Vagina (tissue), 2 donors: ENCODE measurements at regions not wholly inside any gene's neighbourhood (a gene's known extent, or its start where the extent isn't known, plus 50 kb on each side); places are given as distances from the start of the nearest gene placed in this dataset.

Source experiments
- DNase-seq, 2 donors: peaks; one replicate each; pipeline ENCODE4 v3.0.0-alpha.2; 2017; ENCODE audit errors: extremely low spot score in 2 of 2
- H3K27ac ChIP-seq: fragments of 200-600 bp; sonication (generic); one replicate; pipeline ENCODE4 v1.5.1; 2019
- H3K27me3 ChIP-seq: fragments of 200-600 bp; sonication (generic); one replicate; pipeline ENCODE4 v1.5.1; 2019
- H3K36me3 ChIP-seq, 2 donors: fragments of 200-600 bp; sonication (generic); one replicate each; pipeline ENCODE4 v1.5.1; 2017 to 2019
- H3K4me1 ChIP-seq: fragments of 200-600 bp; sonication (generic); one replicate; pipeline ENCODE4 v1.5.1; 2019
- H3K4me3 ChIP-seq, 2 donors: fragments of 200-600 bp; sonication (generic); 1 replicate in 1 of 2; 2 replicates in 1 of 2; pipeline ENCODE4 v1.5.1; 2016 to 2019
- H3K9me3 ChIP-seq: fragments of 200-600 bp; sonication (generic); one replicate; pipeline ENCODE4 v1.5.1; 2019
- POLR2A ChIP-seq, 2 donors: fragments of 450-650 bp; IDR thresholded peaks; one replicate each; pipeline ENCODE4 v1.6.1; 2017; ENCODE audit warnings: antibody characterized with exemption in 2 of 2, mild to moderate bottlenecking in 2 of 2, moderate library complexity in 2 of 2
- POLR2AphosphoS5 ChIP-seq, 2 donors: sonication (generic); formaldehyde crosslinking; IDR thresholded peaks; one replicate each; pipeline ENCODE4 v1.9.0; 2017; ENCODE audit warnings: antibody characterized with exemption in 2 of 2, mild to moderate bottlenecking in 2 of 2, low read depth in 1 of 2; ENCODE audit not compliant: insufficient read depth in 1 of 2
- intact Hi-C: fragments of 100-400 bp; cut with DNase I; formaldehyde crosslinking; loops from one replicate; pipeline ENCODE4 v1.15.1; 2023
- TF ChIP-seq, protein P1 (sequence below), 3 experiments: fragments of 450-650 bp in 2 of 3; fragments of 200-600 bp in 1 of 3; sonication (generic) in 1 of 3; IDR thresholded peaks; one replicate each; pipeline ENCODE4 v1.5.1; 2017 to 2019; ENCODE audit warnings: antibody characterized with exemption in 3 of 3, mild to moderate bottlenecking in 2 of 3, moderate library complexity in 2 of 3

DNA sequence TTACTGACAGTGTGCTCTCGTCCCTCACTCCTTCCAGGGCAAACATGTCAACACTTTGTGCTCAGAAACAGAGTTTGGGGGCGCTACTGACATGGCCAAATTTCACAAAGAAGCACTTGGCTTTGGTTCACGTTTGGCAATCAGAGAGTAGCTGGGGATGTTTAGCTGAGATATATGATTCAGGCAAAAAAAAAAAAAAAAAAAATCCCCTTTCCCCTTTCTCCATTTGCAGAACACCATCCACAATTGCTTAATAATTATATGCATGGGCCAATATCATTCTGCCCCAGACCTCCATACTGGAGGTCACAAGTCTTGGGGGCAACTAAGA, 128.4 kb upstream of the ADGRF1 start:
- H3K9me3 ChIP-seq: no peaks in the 10 kb centered on the region
- intact Hi-C loops: no loop called here
- no peaks in the 10 kb centered on the region for H3K36me3 ChIP-seq
- H3K27ac ChIP-seq: no peak overlapping the region
- TF ChIP-seq, protein P1, sequence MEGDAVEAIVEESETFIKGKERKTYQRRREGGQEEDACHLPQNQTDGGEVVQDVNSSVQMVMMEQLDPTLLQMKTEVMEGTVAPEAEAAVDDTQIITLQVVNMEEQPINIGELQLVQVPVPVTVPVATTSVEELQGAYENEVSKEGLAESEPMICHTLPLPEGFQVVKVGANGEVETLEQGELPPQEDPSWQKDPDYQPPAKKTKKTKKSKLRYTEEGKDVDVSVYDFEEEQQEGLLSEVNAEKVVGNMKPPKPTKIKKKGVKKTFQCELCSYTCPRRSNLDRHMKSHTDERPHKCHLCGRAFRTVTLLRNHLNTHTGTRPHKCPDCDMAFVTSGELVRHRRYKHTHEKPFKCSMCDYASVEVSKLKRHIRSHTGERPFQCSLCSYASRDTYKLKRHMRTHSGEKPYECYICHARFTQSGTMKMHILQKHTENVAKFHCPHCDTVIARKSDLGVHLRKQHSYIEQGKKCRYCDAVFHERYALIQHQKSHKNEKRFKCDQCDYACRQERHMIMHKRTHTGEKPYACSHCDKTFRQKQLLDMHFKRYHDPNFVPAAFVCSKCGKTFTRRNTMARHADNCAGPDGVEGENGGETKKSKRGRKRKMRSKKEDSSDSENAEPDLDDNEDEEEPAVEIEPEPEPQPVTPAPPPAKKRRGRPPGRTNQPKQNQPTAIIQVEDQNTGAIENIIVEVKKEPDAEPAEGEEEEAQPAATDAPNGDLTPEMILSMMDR (IDR thresholded peaks at IDR 0.05): no peak
- TF ChIP-seq POLR2A (IDR thresholded peaks at IDR 0.05): no peak
- no peak for TF ChIP-seq POLR2AphosphoS5 (IDR thresholded peaks at IDR 0.05; ENCODE audit: insufficient read depth in 1 of 2, low read depth in 1 of 2)
- no peaks in the 10 kb centered on the region for H3K27me3 ChIP-seq
- no peak for DNase-seq
- no peaks in the 10 kb centered on the region for H3K4me1 ChIP-seq
- no peak overlapping the region for H3K4me3 ChIP-seq

DNA sequence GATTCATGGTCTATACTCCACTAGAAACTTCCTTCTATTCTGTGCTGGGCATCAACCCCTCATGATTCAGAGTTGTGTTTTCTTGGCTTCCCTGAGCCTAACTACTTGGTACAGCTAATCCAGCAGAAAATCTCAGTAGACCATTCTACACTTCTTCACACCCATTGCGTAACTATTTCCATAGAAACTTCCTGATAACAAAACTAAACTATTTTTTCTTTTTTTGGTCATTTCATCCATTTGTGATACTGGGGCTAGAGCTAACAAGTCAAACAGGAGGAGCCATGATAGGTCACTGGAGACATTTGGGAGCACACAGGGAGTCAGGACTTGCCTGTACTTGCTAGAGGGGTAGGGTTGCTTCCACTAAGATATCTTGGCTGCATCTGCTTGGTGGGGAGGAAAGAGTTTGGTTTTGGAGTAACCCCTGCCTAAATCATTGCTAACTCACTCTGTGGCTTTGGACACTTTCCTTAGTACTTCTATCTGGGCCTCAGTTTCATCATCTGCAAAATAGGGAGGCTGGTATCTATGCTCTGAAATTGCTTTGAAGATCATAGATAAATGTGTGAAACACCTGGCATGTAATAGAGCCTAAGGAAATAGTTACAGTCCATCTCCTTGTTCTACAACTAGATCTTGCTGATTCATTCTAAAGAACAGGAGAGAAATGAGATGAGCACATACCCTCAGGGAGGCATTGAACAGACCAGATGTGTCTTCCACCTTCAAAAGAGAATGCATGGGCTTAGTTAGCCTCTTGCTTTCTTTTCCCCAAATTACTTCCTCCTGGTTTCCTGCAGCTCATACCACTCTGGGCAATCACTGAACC, 127.9 kb upstream of the ADGRF1 start:
- intact Hi-C loops: no loop called here
- H3K27ac ChIP-seq: no peak overlapping the region
- peak in 1 of 2 donors; percentile 71 for TF ChIP-seq POLR2AphosphoS5 (IDR thresholded peaks at IDR 0.05; ENCODE audit: insufficient read depth in 1 of 2, low read depth in 1 of 2)
- TF ChIP-seq, protein P1 (IDR thresholded peaks at IDR 0.05): no peak

DNA sequence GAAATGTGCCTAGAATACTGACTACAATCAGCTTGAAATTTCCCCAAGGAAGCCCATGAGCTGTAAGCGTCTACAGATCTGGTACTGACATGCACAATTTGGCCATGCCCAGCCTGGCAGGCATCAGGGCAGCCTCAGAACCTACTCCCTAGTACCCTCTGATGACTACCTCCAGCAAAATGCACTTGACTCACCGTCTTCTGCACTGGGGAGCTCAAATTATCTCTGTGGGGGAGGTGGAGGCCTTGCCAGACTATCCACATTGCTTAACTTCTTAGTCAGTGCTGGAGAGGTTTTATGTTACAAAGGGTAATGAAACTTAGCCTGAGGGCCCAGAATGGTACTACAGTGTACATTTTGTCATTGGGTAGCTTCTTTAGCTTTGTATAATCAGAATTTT, 126.0 kb upstream of the ADGRF1 start:
- H3K27me3 ChIP-seq: no peaks in the 10 kb centered on the region
- DNase-seq: no peak
- no peak overlapping the region for H3K4me3 ChIP-seq
- no peak overlapping the region for H3K27ac ChIP-seq
- H3K36me3 ChIP-seq: no peaks in the 10 kb centered on the region
- intact Hi-C loops: no loop called here
- H3K4me1 ChIP-seq: no peaks in the 10 kb centered on the region
- no peaks in the 10 kb centered on the region for H3K9me3 ChIP-seq
- TF ChIP-seq POLR2AphosphoS5 (IDR thresholded peaks at IDR 0.05; ENCODE audit: insufficient read depth in 1 of 2, low read depth in 1 of 2) (peak in 1 of 2 donors; percentile 69), POLR2A (IDR thresholded peaks at IDR 0.05) (no peak)
- TF ChIP-seq, protein P1 (IDR thresholded peaks at IDR 0.05): no peak

More for the DNA sequence above, 127.9 kb upstream of the ADGRF1 start:
- no peak for DNase-seq
- H3K27me3 ChIP-seq: no peaks in the 10 kb centered on the region
- H3K36me3 ChIP-seq: no peaks in the 10 kb centered on the region
- H3K4me3 ChIP-seq: no peak overlapping the region
- no peaks in the 10 kb centered on the region for H3K9me3 ChIP-seq
- H3K4me1 ChIP-seq: no peaks in the 10 kb centered on the region

DNA sequence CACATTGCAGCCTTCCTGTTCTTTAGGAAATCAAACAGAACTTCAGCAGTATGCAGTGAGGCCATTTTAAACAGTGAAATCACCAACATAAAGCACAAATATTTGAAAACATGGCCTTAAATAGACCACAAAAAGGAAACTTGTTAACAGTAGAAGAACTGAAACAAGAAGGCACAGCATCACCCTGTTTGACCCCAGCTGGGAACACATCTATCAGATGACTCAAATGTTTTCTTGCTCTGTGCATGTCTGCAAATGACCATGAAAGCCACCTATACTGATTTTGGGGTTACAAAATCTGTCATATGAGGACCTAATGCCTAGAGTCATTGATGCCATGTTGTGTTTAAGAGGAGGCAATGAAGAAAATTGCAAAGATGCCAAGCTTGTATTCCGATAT, 123.8 kb upstream of the ADGRF1 start:
- no peak overlapping the region for H3K27ac ChIP-seq
- intact Hi-C loops: no loop called here
- no peaks in the 10 kb centered on the region for H3K4me1 ChIP-seq

DNA sequence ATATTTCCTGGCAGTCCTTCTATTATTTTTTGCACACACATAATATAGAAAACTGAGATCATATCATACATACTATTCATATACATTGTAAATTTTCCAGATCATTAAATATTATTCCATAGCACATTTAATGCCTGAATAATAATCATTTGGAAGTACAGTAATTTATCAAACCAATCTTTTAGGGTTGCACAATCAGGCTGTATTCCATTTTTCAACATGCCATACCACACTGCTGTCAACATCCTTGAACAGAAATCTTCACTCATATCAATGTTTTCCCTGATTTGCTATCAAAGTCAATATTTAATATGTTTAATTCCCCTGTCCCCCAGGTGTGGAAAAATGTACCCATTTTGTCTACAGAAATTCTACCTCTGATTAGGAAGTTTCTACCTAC, 122.7 kb upstream of the ADGRF1 start:
- Histone ChIP-seq H3K4me3 (no peak overlapping the region), H3K27me3 (no peaks in the 10 kb centered on the region), H3K27ac (no peak overlapping the region), H3K36me3 (no peaks in the 10 kb centered on the region), H3K4me1 (no peaks in the 10 kb centered on the region), H3K9me3 (no peaks in the 10 kb centered on the region)
- DNase-seq: no peak
- TF ChIP-seq POLR2A (IDR thresholded peaks at IDR 0.05) (no peak), POLR2AphosphoS5 (IDR thresholded peaks at IDR 0.05; ENCODE audit: insufficient read depth in 1 of 2, low read depth in 1 of 2) (no peak)
- TF ChIP-seq, protein P1 (IDR thresholded peaks at IDR 0.05): no peak
- intact Hi-C loops: no loop called here

More for the DNA sequence above, 123.8 kb upstream of the ADGRF1 start:
- no peak for DNase-seq
- Histone ChIP-seq H3K9me3 (no peaks in the 10 kb centered on the region), H3K36me3 (no peaks in the 10 kb centered on the region), H3K4me3 (no peak overlapping the region), H3K27me3 (no peaks in the 10 kb centered on the region)
- TF ChIP-seq, protein P1 (IDR thresholded peaks at IDR 0.05): no peak
- TF ChIP-seq POLR2A (IDR thresholded peaks at IDR 0.05) (no peak), POLR2AphosphoS5 (IDR thresholded peaks at IDR 0.05; ENCODE audit: insufficient read depth in 1 of 2, low read depth in 1 of 2) (no peak)
